GM20000 (cell line): ENCODE measurements at regions not wholly inside any gene's neighbourhood (a gene's known extent, or its start where the extent isn't known, plus 50 kb on each side); places are given as distances from the start of the nearest gene placed in this dataset.
A peak's percentile ranks its signal among the peaks of the same experiment; 100 is the strongest.

Experiments used
- DNase-seq: peaks from one replicate; pipeline ENCODE4 v3.0.0; 2012; ENCODE audit warnings: low spot score
- CTCF ChIP-seq: IDR thresholded peaks from 2 replicates; pipeline ENCODE4 v1.5.1; 2012; ENCODE audit warnings: mild to moderate bottlenecking, control low read depth; ENCODE audit errors: extremely low read depth, missing control alignments

- DNase-seq = no peak
- no peak for TF ChIP-seq CTCF
Measured at GRCh38 chr17:70533427-70533826, 364.1 kb downstream of the KCNJ2 start.

GRCh38 chr17:70535986-70536385, 366.7 kb downstream of the KCNJ2 start:
- no peak for DNase-seq
- no peak for TF ChIP-seq CTCF

- TF ChIP-seq CTCF = no peak
- DNase-seq = no peak
Measured at GRCh38 chr17:70539132-70539924, 370.0 kb downstream of the KCNJ2 start.

GRCh38 chr17:70542876-70543275, 373.5 kb downstream of the KCNJ2 start:
- no peak for TF ChIP-seq CTCF
- no peak for DNase-seq

GRCh38 chr17:70544317-70544716, 375.0 kb downstream of the KCNJ2 start:
- DNase-seq = no peak
- no peak for TF ChIP-seq CTCF

- TF ChIP-seq CTCF = peak; percentile 4
- peak; percentile 49 for DNase-seq
Measured at GRCh38 chr17:70552230-70552981, 383.1 kb downstream of the KCNJ2 start.

GRCh38 chr17:70552982-70553334, 383.6 kb downstream of the KCNJ2 start:
- DNase-seq = no peak
- TF ChIP-seq CTCF = no peak
